IMR-90 (cell line): ENCODE measurements at regions not wholly inside any gene's neighbourhood (a gene's known extent, or its start where the extent isn't known, plus 50 kb on each side); places are given as distances from the start of the nearest gene placed in this dataset.

Experiments
- ATAC-seq: fragments of 200-7000 bp; cut with Tn5 transposase; 2 replicates; pipeline ENCODE4 v1.9.1; 2020; ENCODE audit warnings: low read depth, mild to moderate bottlenecking, moderate library complexity
- BruUV-seq: library from RNA; stranded (reverse); fragments of 400-500 nt; replicated peaks from 2 replicates; lab custom pipeline; 2021; lab: Mats Ljungman, UMichigan
- CTCF ChIA-PET: fragments of 300-600 bp; formaldehyde crosslinking; extraction: SDS; loops from one replicate; lab custom pipeline; 2021; ENCODE audit warnings: antibody characterized with exemption; lab: Yijun Ruan, JAX
- POLR2A ChIA-PET: fragments of 300-600 bp; sonication (Branson Sonifier 250); formaldehyde crosslinking; loops from one replicate; lab custom pipeline; 2022; ENCODE audit warnings: antibody characterized with exemption; ENCODE audit not compliant: unreplicated experiment; lab: Charles Lee
- DNase-seq: peaks from one replicate; pipeline ENCODE4 v3.0.0; 2013
- H2AFZ ChIP-seq: replicated peaks from 2 replicates; pipeline ENCODE3; 2013; ENCODE audit warnings: low read length, mild to moderate bottlenecking; ENCODE audit not compliant: poor library complexity
- H2AK5ac ChIP-seq: 2 replicates; pipeline ENCODE4 v1.6.1; 2013; ENCODE audit warnings: low read depth, low read length, inconsistent platforms
- H2AK9ac ChIP-seq: replicated peaks from 2 replicates; pipeline ENCODE3; 2013; ENCODE audit warnings: mild to moderate bottlenecking, low read depth, low read length, moderate library complexity; ENCODE audit not compliant: poor library complexity
- H2BK120ac ChIP-seq: 2 replicates; pipeline ENCODE4 v1.6.1; 2013; ENCODE audit warnings: low read depth, low read length, inconsistent platforms
- H2BK15ac ChIP-seq: 3 replicates; pipeline ENCODE4 v1.6.1; 2013; ENCODE audit warnings: low read depth, low read length, inconsistent platforms
- H2BK20ac ChIP-seq: 2 replicates; pipeline ENCODE4 v1.6.1; 2013; ENCODE audit warnings: low read depth, mild to moderate bottlenecking, inconsistent platforms, low read length, moderate library complexity
- H2BK5ac ChIP-seq: 2 replicates; pipeline ENCODE4 v1.6.1; 2013; ENCODE audit warnings: mild to moderate bottlenecking, low read depth, low read length, inconsistent platforms; ENCODE audit not compliant: poor library complexity, severe bottlenecking
- H3K14ac ChIP-seq: replicated peaks from 2 replicates; pipeline ENCODE4 v1.6.1; 2013; ENCODE audit warnings: low read depth, low read length, inconsistent platforms
- H3K18ac ChIP-seq: 2 replicates; pipeline ENCODE4 v1.6.1; 2013; ENCODE audit warnings: low read depth, low read length, control low read depth
- H3K23ac ChIP-seq: 2 replicates; pipeline ENCODE4 v1.6.1; 2013; ENCODE audit warnings: low read depth, low read length, inconsistent platforms
- H3K27ac ChIP-seq: 2 replicates; pipeline ENCODE4 v1.5.1; 2013; ENCODE audit warnings: mild to moderate bottlenecking, control low read depth, low read length; ENCODE audit not compliant: insufficient read depth
- H3K27me3 ChIP-seq: 2 replicates; pipeline ENCODE4 v1.6.1; 2013; ENCODE audit warnings: low read length; ENCODE audit not compliant: control insufficient read depth, insufficient read depth
- H3K36me3 ChIP-seq: 2 replicates; pipeline ENCODE4 v1.6.1; 2013; ENCODE audit warnings: low read length, mixed read lengths; ENCODE audit not compliant: control insufficient read depth, insufficient read depth
- H3K4ac ChIP-seq: 2 replicates; pipeline ENCODE4 v1.6.1; 2013; ENCODE audit warnings: low read depth, low read length, inconsistent platforms
- H3K4me1 ChIP-seq: 2 replicates; pipeline ENCODE4 v1.6.1; 2013; ENCODE audit warnings: low read length, mixed read lengths; ENCODE audit not compliant: control insufficient read depth, insufficient read depth
- H3K4me2 ChIP-seq: 2 replicates; pipeline ENCODE4 v1.6.1; 2013; ENCODE audit warnings: low read depth, mild to moderate bottlenecking, control low read depth, low read length, moderate library complexity
- H3K4me3 ChIP-seq: 2 replicates; pipeline ENCODE4 v1.5.1; 2013; ENCODE audit warnings: low read depth, mild to moderate bottlenecking, control low read depth, low read length, moderate library complexity; ENCODE audit not compliant: insufficient read depth
- H3K56ac ChIP-seq: 2 replicates; pipeline ENCODE4 v1.6.1; 2013; ENCODE audit warnings: low read length, inconsistent platforms; ENCODE audit not compliant: insufficient read depth; ENCODE audit errors: extremely low read depth
- H3K79me1 ChIP-seq, 2 experiments: 2 replicates each; pipeline ENCODE4 v1.6.1; 2013; ENCODE audit warnings: low read length in 2 of 2, inconsistent platforms in 1 of 2, low read depth in 1 of 2
- H3K9ac ChIP-seq: 2 replicates; pipeline ENCODE4 v1.6.1; 2013; ENCODE audit warnings: low read depth, low read length, control low read depth
- H3K9me1 ChIP-seq: 2 replicates; pipeline ENCODE4 v1.6.1; 2013; ENCODE audit warnings: low read length, inconsistent platforms; ENCODE audit not compliant: insufficient read depth
- H3K9me3 ChIP-seq: 2 replicates; pipeline ENCODE4 v1.6.1; 2013; ENCODE audit warnings: low read length; ENCODE audit not compliant: control insufficient read depth, insufficient read depth
- H4K20me1 ChIP-seq: 2 replicates; pipeline ENCODE4 v1.6.1; 2013; ENCODE audit warnings: low read length, inconsistent platforms; ENCODE audit not compliant: insufficient read depth
- H4K5ac ChIP-seq: 2 replicates; pipeline ENCODE4 v1.6.1; 2013; ENCODE audit warnings: mild to moderate bottlenecking, low read depth, low read length, control low read depth
- H4K8ac ChIP-seq, 2 experiments: 2 replicates each; pipeline ENCODE4 v1.6.1; 2013; ENCODE audit warnings: low read depth in 2 of 2, low read length in 2 of 2, control low read depth in 1 of 2, inconsistent platforms in 1 of 2
- H4K91ac ChIP-seq: 2 replicates; pipeline ENCODE4 v1.6.1; 2013; ENCODE audit warnings: low read depth, low read length, inconsistent platforms; ENCODE audit not compliant: insufficient read depth
- BHLHE40 ChIP-seq: fragments of 150-350 bp; IDR thresholded peaks from 2 replicates; pipeline ENCODE4 v1.6.1; 2016; ENCODE audit warnings: mild to moderate bottlenecking, low read depth, low read length
- CEBPB ChIP-seq: IDR thresholded peaks from 2 replicates; pipeline ENCODE4 v1.6.1; 2012; ENCODE audit warnings: low read depth, low read length, improper control_type of control experiment
- MAFK ChIP-seq: IDR thresholded peaks from 2 replicates; pipeline ENCODE4 v1.6.1; 2012; ENCODE audit warnings: low read depth, low read length, improper control_type of control experiment
- WGBS, 2 experiments: methylation state at CpG; one replicate each; pipeline versions ENCODE4 v1.1.5 to v1.1.7; 2013; ENCODE audit warnings: missing lambda C conversion rate in 2 of 2; ENCODE audit not compliant: insufficient read length in 1 of 2; ENCODE audit errors: extremely low coverage in 2 of 2; 5-methylcytosine and 5-hydroxymethylcytosine counted together
- dilution Hi-C: fragments of 300-500 bp; cut with HindIII; formaldehyde crosslinking; loops from one replicate; pipeline ENCODE4 v1.14.3; 2018; ENCODE audit warnings: low sequenced_read_pairs; ENCODE audit not compliant: unreplicated experiment
- in situ Hi-C: fragments of 300-500 bp; cut with MboI; formaldehyde crosslinking; loops from 3 replicates; pipeline ENCODE4 v1.14.3; 2019; ENCODE audit warnings: low sequenced_read_pairs, inconsistent platforms, mixed read lengths
- intact Hi-C: fragments of 100-400 bp; cut with micrococcal nuclease; formaldehyde crosslinking; loops from 2 replicates; pipeline ENCODE4 v1.10.0; 2022
- TF ChIP-seq, protein P1 (sequence below): fragments of 150-350 bp; IDR thresholded peaks from 2 replicates; pipeline ENCODE4 v1.6.1; 2017; ENCODE audit warnings: mild to moderate bottlenecking, antibody characterized with exemption, low read length, low read depth
- TF ChIP-seq, protein P2 (sequence below): fragments of 150-350 bp; IDR thresholded peaks from 2 replicates; pipeline ENCODE4 v1.6.1; 2016; ENCODE audit warnings: low read depth, mild to moderate bottlenecking, low read length, moderate library complexity, borderline replicate concordance
- TF ChIP-seq, protein P3 (sequence below): conservative IDR thresholded peaks from 2 replicates; pipeline ENCODE4 v1.5.1; 2012; ENCODE audit warnings: mild to moderate bottlenecking, low read depth, low read length, improper control_type of control experiment

DNA sequence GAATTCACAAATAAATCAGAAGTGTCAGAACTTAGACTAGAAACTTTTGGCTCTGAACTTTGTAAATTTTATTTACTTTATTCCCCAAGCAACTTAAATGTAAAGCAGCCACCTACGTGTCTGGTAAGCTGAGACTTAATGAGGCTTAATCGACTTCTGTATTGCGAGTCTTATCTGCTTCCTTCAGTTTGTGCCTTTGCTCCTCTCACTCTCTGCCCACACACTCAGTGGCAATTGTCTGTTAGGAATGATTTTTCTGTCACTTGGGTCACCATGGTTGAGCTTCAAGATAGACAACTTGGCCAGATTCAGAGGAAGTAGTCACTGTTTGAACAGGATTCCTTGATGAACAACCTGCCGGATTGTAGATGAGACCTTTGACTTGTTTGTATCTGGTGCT, 691.4 kb upstream of the FSHR start:
- ATAC-seq (no peak), DNase-seq (no peak)
- no TSS peak for BruUV-seq

More for the DNA sequence above, 691.4 kb upstream of the FSHR start:
- H3K4me2 ChIP-seq: no peak overlapping the region
- no peak overlapping the region for H2BK20ac ChIP-seq
- H2BK5ac ChIP-seq: no peak overlapping the region
- H3K4ac ChIP-seq: no peak overlapping the region
- TF ChIP-seq, protein P1, sequence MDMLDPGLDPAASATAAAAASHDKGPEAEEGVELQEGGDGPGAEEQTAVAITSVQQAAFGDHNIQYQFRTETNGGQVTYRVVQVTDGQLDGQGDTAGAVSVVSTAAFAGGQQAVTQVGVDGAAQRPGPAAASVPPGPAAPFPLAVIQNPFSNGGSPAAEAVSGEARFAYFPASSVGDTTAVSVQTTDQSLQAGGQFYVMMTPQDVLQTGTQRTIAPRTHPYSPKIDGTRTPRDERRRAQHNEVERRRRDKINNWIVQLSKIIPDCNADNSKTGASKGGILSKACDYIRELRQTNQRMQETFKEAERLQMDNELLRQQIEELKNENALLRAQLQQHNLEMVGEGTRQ: no peak
- TF ChIP-seq BHLHE40: no peak
- TF ChIP-seq CEBPB: no peak
- TF ChIP-seq MAFK: no peak
- TF ChIP-seq, protein P2, sequence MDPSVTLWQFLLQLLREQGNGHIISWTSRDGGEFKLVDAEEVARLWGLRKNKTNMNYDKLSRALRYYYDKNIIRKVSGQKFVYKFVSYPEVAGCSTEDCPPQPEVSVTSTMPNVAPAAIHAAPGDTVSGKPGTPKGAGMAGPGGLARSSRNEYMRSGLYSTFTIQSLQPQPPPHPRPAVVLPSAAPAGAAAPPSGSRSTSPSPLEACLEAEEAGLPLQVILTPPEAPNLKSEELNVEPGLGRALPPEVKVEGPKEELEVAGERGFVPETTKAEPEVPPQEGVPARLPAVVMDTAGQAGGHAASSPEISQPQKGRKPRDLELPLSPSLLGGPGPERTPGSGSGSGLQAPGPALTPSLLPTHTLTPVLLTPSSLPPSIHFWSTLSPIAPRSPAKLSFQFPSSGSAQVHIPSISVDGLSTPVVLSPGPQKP: no peak
- TF ChIP-seq, protein P3, sequence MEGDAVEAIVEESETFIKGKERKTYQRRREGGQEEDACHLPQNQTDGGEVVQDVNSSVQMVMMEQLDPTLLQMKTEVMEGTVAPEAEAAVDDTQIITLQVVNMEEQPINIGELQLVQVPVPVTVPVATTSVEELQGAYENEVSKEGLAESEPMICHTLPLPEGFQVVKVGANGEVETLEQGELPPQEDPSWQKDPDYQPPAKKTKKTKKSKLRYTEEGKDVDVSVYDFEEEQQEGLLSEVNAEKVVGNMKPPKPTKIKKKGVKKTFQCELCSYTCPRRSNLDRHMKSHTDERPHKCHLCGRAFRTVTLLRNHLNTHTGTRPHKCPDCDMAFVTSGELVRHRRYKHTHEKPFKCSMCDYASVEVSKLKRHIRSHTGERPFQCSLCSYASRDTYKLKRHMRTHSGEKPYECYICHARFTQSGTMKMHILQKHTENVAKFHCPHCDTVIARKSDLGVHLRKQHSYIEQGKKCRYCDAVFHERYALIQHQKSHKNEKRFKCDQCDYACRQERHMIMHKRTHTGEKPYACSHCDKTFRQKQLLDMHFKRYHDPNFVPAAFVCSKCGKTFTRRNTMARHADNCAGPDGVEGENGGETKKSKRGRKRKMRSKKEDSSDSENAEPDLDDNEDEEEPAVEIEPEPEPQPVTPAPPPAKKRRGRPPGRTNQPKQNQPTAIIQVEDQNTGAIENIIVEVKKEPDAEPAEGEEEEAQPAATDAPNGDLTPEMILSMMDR: no peak
- no peak overlapping the region for H3K23ac ChIP-seq
- dilution Hi-C loops (no loop called here), in situ Hi-C loops (no loop called here), intact Hi-C loops (no loop called here)
- no peak overlapping the region for H3K18ac ChIP-seq
- no peak overlapping the region for H3K14ac ChIP-seq
- ChIA-PET CTCF (no interaction called here), POLR2A (no interaction called here)
- H3K27me3 ChIP-seq: no peaks in the 10 kb centered on the region
- no peaks in the 10 kb centered on the region for H3K79me1 ChIP-seq
- H4K91ac ChIP-seq: no peak overlapping the region
- H4K20me1 ChIP-seq: no peaks in the 10 kb centered on the region
- no peak overlapping the region for H3K9ac ChIP-seq
- H2AFZ ChIP-seq: no peak overlapping the region
- H3K4me3 ChIP-seq: no peak overlapping the region
- no CpG with 5 or more reads among the region's 4 CpGs for WGBS, 2 experiments
- no peak overlapping the region for H4K5ac ChIP-seq
- no peak overlapping the region for H2BK120ac ChIP-seq
- H2AK9ac ChIP-seq: no peak overlapping the region
- H3K4me1 ChIP-seq: no peaks in the 10 kb centered on the region
- no peak overlapping the region for H2AK5ac ChIP-seq
- H3K56ac ChIP-seq: no peak overlapping the region
- H3K36me3 ChIP-seq: no peaks in the 10 kb centered on the region
- no peak overlapping the region for H4K8ac ChIP-seq
- H2BK15ac ChIP-seq: no peak overlapping the region
- H3K9me1 ChIP-seq: no peaks in the 10 kb centered on the region
- no peak overlapping the region for H3K27ac ChIP-seq
- peaks cover 3% of the 10 kb centered on the region; the same call in 1 of the 2 replicates for H3K9me3 ChIP-seq
